ENCODE measurements at regions not wholly inside any gene's neighbourhood (a gene's known extent, or its start where the extent isn't known, plus 50 kb on each side); places are given as distances from the start of the nearest gene placed in this dataset.

DNA sequence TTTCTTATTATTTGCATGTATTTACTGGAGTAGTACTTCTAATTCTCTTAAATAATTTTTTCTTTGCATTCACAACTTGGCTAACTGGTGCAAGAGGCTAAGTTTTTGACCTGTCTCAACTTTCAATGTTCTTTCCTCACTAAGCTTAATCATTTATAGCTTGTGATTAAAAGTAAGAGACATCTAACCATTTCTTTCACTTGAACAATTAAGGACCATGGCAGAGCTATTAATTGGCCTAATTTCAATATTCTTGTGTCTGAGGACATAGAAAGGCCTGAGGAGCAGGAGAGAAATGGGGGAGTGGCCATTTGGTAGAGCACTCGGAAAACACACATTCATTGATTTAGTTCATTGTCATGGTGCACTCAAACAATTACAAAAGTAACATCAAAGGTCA lies 141.4 kb upstream of the TMEM196 start:
- POLR2A ChIA-PET, result no interaction called here
- Histone ChIP-seq H3K4me1 (ENCODE audit: control insufficient read depth, extremely low read depth, insufficient read depth, low read length) (peaks cover 35% of the 10 kb centered on the region), H3K27ac (ENCODE audit: insufficient read depth, low read depth, low read length) (no peak overlapping the region), H3K4me2 (ENCODE audit: insufficient read depth, low read length) (no peak overlapping the region), H3K4me3 (replicated peaks in 1 of 3; ENCODE audit: insufficient read depth in 1 of 3, low read depth in 1 of 3, low read length in 3 of 3) (no peak overlapping the region), H4K20me1 (replicated peaks; ENCODE audit: control insufficient read depth, extremely low read depth, insufficient read depth, low read length) (no peaks in the 10 kb centered on the region), H3K36me3 (ENCODE audit: control insufficient read depth in 2 of 2, extremely low read depth in 1 of 2, insufficient read depth in 2 of 2, low read length in 2 of 2) (no peaks in the 10 kb centered on the region), H3K27me3 (ENCODE audit: control insufficient read depth in 2 of 2, insufficient read depth in 2 of 2, low read length in 2 of 2) (no peaks in the 10 kb centered on the region), H2AFZ (ENCODE audit: low read depth, low read length) (no peak overlapping the region), H3K9ac (replicated peaks; ENCODE audit: extremely low read depth, insufficient read depth, low read length) (no peak overlapping the region), H3K9me1 (replicated peaks; ENCODE audit: control insufficient read depth, extremely low read depth, insufficient read depth, low read length) (no peaks in the 10 kb centered on the region), H3K9me3 (replicated peaks; ENCODE audit: control insufficient read depth, insufficient read depth, low read length) (no peaks in the 10 kb centered on the region), H3K79me2 (ENCODE audit: control insufficient read depth, insufficient read depth, low read length) (no peaks in the 10 kb centered on the region)
- intact Hi-C loops (cut with micrococcal nuclease) (loop anchor here (5.0 kb wide), 2 partner anchors 57 to 397 kb away; no protein-coding TSS in a partner anchor), dilution Hi-C loops (cut with MboI; ENCODE audit: extremely low pct_ligation_motif_present, low sequenced_read_pairs) (no loop called here)
- CTCF ChIA-PET, result interaction anchor here (1.2 to 1.3 kb wide), 2 partner anchors 160 to 206 kb away, joined by 3 to 4 read pairs; partner anchors contain the start of gene POLR1F
- no TSS peak for BruUV-seq (replicated peaks)
- TF ChIP-seq POLR2AphosphoS5 (IDR thresholded peaks at IDR 0.05; ENCODE audit: insufficient read depth, low read depth, low read length) (no peak), GATA2 (IDR thresholded peaks at IDR 0.05; ENCODE audit: insufficient read depth, insufficient read length, low read depth, low read length) (no peak)
- no peak for FAIRE-seq
- DNase-seq (ENCODE audit: low read depth, low spot score), result no peak

DNA sequence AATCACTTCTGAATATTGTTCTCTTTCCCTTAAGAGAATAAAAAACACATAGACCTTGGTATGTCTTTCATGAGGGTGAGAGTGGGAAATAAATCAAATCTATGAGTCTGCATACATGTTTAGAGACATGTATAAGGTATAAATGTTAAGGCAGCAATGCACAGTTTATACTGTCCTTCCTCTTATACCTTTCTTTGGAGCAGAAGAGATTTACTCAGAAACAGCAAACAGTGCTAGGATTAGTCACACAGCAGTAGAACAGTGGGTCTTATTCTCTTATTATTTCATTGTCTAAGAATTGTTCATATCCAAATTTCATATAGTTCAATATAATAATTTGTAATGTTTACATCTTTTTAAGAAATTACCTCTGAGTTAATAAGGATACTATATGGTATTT lies 126.7 kb upstream of the TMEM196 start:
- Histone ChIP-seq H3K79me2 (ENCODE audit: control insufficient read depth, insufficient read depth, low read length) (no peaks in the 10 kb centered on the region), H3K27me3 (ENCODE audit: control insufficient read depth in 2 of 2, insufficient read depth in 2 of 2, low read length in 2 of 2) (no peaks in the 10 kb centered on the region), H3K9me1 (replicated peaks; ENCODE audit: control insufficient read depth, extremely low read depth, insufficient read depth, low read length) (no peaks in the 10 kb centered on the region), H3K4me1 (ENCODE audit: control insufficient read depth, extremely low read depth, insufficient read depth, low read length) (no peaks in the 10 kb centered on the region), H3K4me2 (ENCODE audit: insufficient read depth, low read length) (no peak overlapping the region), H3K9ac (replicated peaks; ENCODE audit: extremely low read depth, insufficient read depth, low read length) (no peak overlapping the region), H4K20me1 (replicated peaks; ENCODE audit: control insufficient read depth, extremely low read depth, insufficient read depth, low read length) (no peaks in the 10 kb centered on the region), H3K27ac (ENCODE audit: insufficient read depth, low read depth, low read length) (no peak overlapping the region), H3K4me3 (replicated peaks in 1 of 3; ENCODE audit: insufficient read depth in 1 of 3, low read depth in 1 of 3, low read length in 3 of 3) (no peak overlapping the region), H2AFZ (ENCODE audit: low read depth, low read length) (no peak overlapping the region), H3K9me3 (replicated peaks; ENCODE audit: control insufficient read depth, insufficient read depth, low read length) (no peaks in the 10 kb centered on the region), H3K36me3 (ENCODE audit: control insufficient read depth in 2 of 2, extremely low read depth in 1 of 2, insufficient read depth in 2 of 2, low read length in 2 of 2) (no peaks in the 10 kb centered on the region)
- TF ChIP-seq POLR2A (IDR thresholded peaks at IDR 0.05; ENCODE audit: low read depth, low read length) (no peak), JUN (IDR thresholded peaks at IDR 0.05; ENCODE audit: borderline replicate concordance, insufficient read depth, insufficient read length, low read depth) (no peak), GATA2 (IDR thresholded peaks at IDR 0.05; ENCODE audit: insufficient read depth, insufficient read length, low read depth, low read length) (no peak), MYC (IDR thresholded peaks at IDR 0.05; ENCODE audit: low read depth, low read length) (no peak), FOS (IDR thresholded peaks at IDR 0.05; ENCODE audit: borderline replicate concordance, insufficient read depth, low read length) (no peak), POLR2AphosphoS5 (IDR thresholded peaks at IDR 0.05; ENCODE audit: insufficient read depth, low read depth, low read length) (no peak), EZH2 (IDR thresholded peaks at IDR 0.05; ENCODE audit: borderline replicate concordance, low read depth, low read length, severe bottlenecking) (no peak)
- TF ChIP-seq, protein P1, sequence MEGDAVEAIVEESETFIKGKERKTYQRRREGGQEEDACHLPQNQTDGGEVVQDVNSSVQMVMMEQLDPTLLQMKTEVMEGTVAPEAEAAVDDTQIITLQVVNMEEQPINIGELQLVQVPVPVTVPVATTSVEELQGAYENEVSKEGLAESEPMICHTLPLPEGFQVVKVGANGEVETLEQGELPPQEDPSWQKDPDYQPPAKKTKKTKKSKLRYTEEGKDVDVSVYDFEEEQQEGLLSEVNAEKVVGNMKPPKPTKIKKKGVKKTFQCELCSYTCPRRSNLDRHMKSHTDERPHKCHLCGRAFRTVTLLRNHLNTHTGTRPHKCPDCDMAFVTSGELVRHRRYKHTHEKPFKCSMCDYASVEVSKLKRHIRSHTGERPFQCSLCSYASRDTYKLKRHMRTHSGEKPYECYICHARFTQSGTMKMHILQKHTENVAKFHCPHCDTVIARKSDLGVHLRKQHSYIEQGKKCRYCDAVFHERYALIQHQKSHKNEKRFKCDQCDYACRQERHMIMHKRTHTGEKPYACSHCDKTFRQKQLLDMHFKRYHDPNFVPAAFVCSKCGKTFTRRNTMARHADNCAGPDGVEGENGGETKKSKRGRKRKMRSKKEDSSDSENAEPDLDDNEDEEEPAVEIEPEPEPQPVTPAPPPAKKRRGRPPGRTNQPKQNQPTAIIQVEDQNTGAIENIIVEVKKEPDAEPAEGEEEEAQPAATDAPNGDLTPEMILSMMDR (IDR thresholded peaks at IDR 0.05; ENCODE audit: extremely low read depth in 1 of 2, insufficient read depth in 1 of 2, low read depth in 1 of 2, low read length in 2 of 2), result no peak
- TF ChIP-seq, protein P2, sequence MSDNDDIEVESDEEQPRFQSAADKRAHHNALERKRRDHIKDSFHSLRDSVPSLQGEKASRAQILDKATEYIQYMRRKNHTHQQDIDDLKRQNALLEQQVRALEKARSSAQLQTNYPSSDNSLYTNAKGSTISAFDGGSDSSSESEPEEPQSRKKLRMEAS (IDR thresholded peaks at IDR 0.05; ENCODE audit: insufficient read depth, insufficient read length), result no peak
- CTCF ChIA-PET, result no interaction called here
- POLR2A ChIA-PET, result no interaction called here
- FAIRE-seq (no peak), DNase-seq (ENCODE audit: low read depth, low spot score) (no peak)
- no TSS peak for BruUV-seq (replicated peaks)
- intact Hi-C loops (cut with micrococcal nuclease), result no loop called here
- dilution Hi-C loops (cut with MboI; ENCODE audit: extremely low pct_ligation_motif_present, low sequenced_read_pairs), result no loop called here
